OCI-LY7 (cell line): ENCODE measurements at regions not wholly inside any gene's neighbourhood (a gene's known extent, or its start where the extent isn't known, plus 50 kb on each side); places are given as distances from the start of the nearest gene placed in this dataset.

Experiments
- BruUV-seq: library from RNA; stranded (reverse); fragments of 400-500 nt; replicated peaks from 2 replicates; lab custom pipeline; 2021; lab: Mats Ljungman, UMichigan
- CTCF ChIA-PET: fragments of 300-600 bp; sonication (Branson Sonifier 250); formaldehyde crosslinking; loops from one replicate; lab custom pipeline; 2022; ENCODE audit warnings: antibody characterized with exemption; ENCODE audit not compliant: unreplicated experiment; lab: Charles Lee
- POLR2A ChIA-PET: fragments of 300-600 bp; sonication (Branson Sonifier 250); formaldehyde crosslinking; loops from one replicate; lab custom pipeline; 2022; ENCODE audit warnings: antibody characterized with exemption; lab: Charles Lee
- DNase-seq: peaks from one replicate; pipeline ENCODE4 v3.0.0-alpha.2; 2015; ENCODE audit warnings: low spot score
- H2AFZ ChIP-seq: fragments of 200-600 bp; sonication (generic), shearing (Covaris generic); 2 replicates; pipeline ENCODE4 v1.6.1; 2014; ENCODE audit warnings: mild to moderate bottlenecking, antibody characterized with exemption, low read length, moderate library complexity
- H3K27ac ChIP-seq: fragments of 200-600 bp; sonication (generic); 2 replicates; pipeline ENCODE4 v1.5.1; 2014; ENCODE audit warnings: mixed run types, low read depth, mild to moderate bottlenecking, moderate library complexity, low read length, inconsistent platforms; ENCODE audit not compliant: poor library complexity, severe bottlenecking
- H3K36me3 ChIP-seq: fragments of 200-600 bp; sonication (generic); 2 replicates; pipeline ENCODE4 v1.6.1; 2014; ENCODE audit warnings: mild to moderate bottlenecking, antibody characterized with exemption, low read length, moderate library complexity, mixed read lengths; ENCODE audit not compliant: insufficient read depth
- H3K4me1 ChIP-seq: fragments of 200-600 bp; sonication (generic); 2 replicates; pipeline ENCODE4 v1.5.1; 2014; ENCODE audit warnings: mild to moderate bottlenecking, low read length; ENCODE audit not compliant: insufficient read depth, poor library complexity, severe bottlenecking
- H3K4me2 ChIP-seq: fragments of 200-600 bp; sonication (generic); 2 replicates; pipeline ENCODE4 v1.6.1; 2014; ENCODE audit warnings: mild to moderate bottlenecking, low read length
- H3K4me3 ChIP-seq: fragments of 200-600 bp; sonication (generic); 2 replicates; pipeline ENCODE4 v1.5.1; 2014; ENCODE audit warnings: mild to moderate bottlenecking, low read depth, low read length; ENCODE audit not compliant: poor library complexity, severe bottlenecking
- H3K79me2 ChIP-seq: fragments of 200-600 bp; sonication (generic); 2 replicates; pipeline ENCODE4 v1.6.1; 2016; ENCODE audit warnings: low read depth, mild to moderate bottlenecking, low read length, moderate library complexity, mixed read lengths; ENCODE audit not compliant: insufficient read depth
- H3K9me2 ChIP-seq: fragments of 200-600 bp; sonication (generic); 2 replicates; pipeline ENCODE4 v1.6.1; 2016; ENCODE audit warnings: mild to moderate bottlenecking, low read length, mixed read lengths; ENCODE audit not compliant: insufficient read depth
- H3K9me3 ChIP-seq: fragments of 200-600 bp; sonication (generic); 2 replicates; pipeline ENCODE4 v1.6.1; 2014; ENCODE audit warnings: mild to moderate bottlenecking, mixed run types, low read length, mixed read lengths
- H4K20me1 ChIP-seq: fragments of 200-600 bp; sonication (generic); 2 replicates; pipeline ENCODE4 v1.6.1; 2014; ENCODE audit warnings: mild to moderate bottlenecking, antibody characterized with exemption, low read length, moderate library complexity, mixed read lengths; ENCODE audit not compliant: insufficient read depth
- CTCF ChIP-seq: fragments of 200-600 bp; sonication (generic); conservative IDR thresholded peaks from 2 replicates; pipeline ENCODE4 v1.5.1; 2014; ENCODE audit warnings: mild to moderate bottlenecking, antibody characterized with exemption, low read length, moderate library complexity, mixed read lengths
- EZH2phosphoT487 ChIP-seq: fragments of 200-600 bp; sonication (generic); IDR thresholded peaks from 2 replicates; pipeline ENCODE4 v1.6.1; 2018; ENCODE audit warnings: low read depth, borderline replicate concordance, mild to moderate bottlenecking, mixed run types, antibody characterized with exemption, low read length, moderate library complexity, mixed read lengths
- intact Hi-C: fragments of 100-400 bp; cut with micrococcal nuclease; formaldehyde crosslinking; loops from one replicate; pipeline ENCODE4 v1.10.0; 2022; ENCODE audit not compliant: unreplicated experiment

GRCh38 chr3:116837483-116837882, 127.9 kb downstream of the TUSC7 start:
- Histone ChIP-seq H3K36me3 (no peaks in the 10 kb centered on the region), H3K9me3 (no peaks in the 10 kb centered on the region), H3K4me1 (no peaks in the 10 kb centered on the region), H3K27ac (no peak overlapping the region), H3K79me2 (no peaks in the 10 kb centered on the region), H2AFZ (no peak overlapping the region), H4K20me1 (no peaks in the 10 kb centered on the region), H3K4me2 (no peak overlapping the region), H3K4me3 (no peak overlapping the region), H3K9me2 (no peaks in the 10 kb centered on the region)
- CTCF ChIA-PET, result no interaction called here
- POLR2A ChIA-PET, result interaction anchor here (0.7 to 0.8 kb wide), 2 partner anchors 16 to 73 kb away, joined by 3 read pairs; no protein-coding TSS in a partner anchor
- intact Hi-C loops, result no loop called here
- no TSS peak for BruUV-seq
- no peak for TF ChIP-seq EZH2phosphoT487
- TF ChIP-seq CTCF, result no peak
- no peak for DNase-seq

GRCh38 chr3:116841003-116841735, 131.6 kb downstream of the TUSC7 start:
- H3K4me3 ChIP-seq, result no peak overlapping the region
- CTCF ChIA-PET, result no interaction called here
- no peaks in the 10 kb centered on the region for H3K9me3 ChIP-seq
- H2AFZ ChIP-seq, result no peak overlapping the region
- H3K4me1 ChIP-seq, result no peaks in the 10 kb centered on the region
- H4K20me1 ChIP-seq, result no peaks in the 10 kb centered on the region
- TF ChIP-seq EZH2phosphoT487 (no peak), CTCF (no peak)
- BruUV-seq, result no TSS peak
- intact Hi-C loops, result no loop called here
- no peak overlapping the region for H3K4me2 ChIP-seq
- H3K27ac ChIP-seq, result no peak overlapping the region
- POLR2A ChIA-PET, result interaction anchor here (1.0 to 1.1 kb wide), 2 partner anchors 10 to 13 kb away, joined by 3 read pairs; no protein-coding TSS in a partner anchor
- H3K79me2 ChIP-seq, result no peaks in the 10 kb centered on the region
- H3K36me3 ChIP-seq, result no peaks in the 10 kb centered on the region
- H3K9me2 ChIP-seq, result no peaks in the 10 kb centered on the region
- DNase-seq, result no peak
